IPS-15b (cell line): ENCODE measurements at regions not wholly inside any gene's neighbourhood (a gene's known extent, or its start where the extent isn't known, plus 50 kb on each side); places are given as distances from the start of the nearest gene placed in this dataset.
"Not testable (repeated sequence)": the region's sequence is repeated elsewhere in the genome, so short reads cannot be mapped to it uniquely, and the experiment has no call there.

ENCODE experiments used
- H3K27me3 ChIP-seq: one replicate; pipeline ENCODE4 v1.6.1; 2013; ENCODE audit warnings: low read length; ENCODE audit not compliant: control insufficient read depth, insufficient read depth
- H3K36me3 ChIP-seq: one replicate; pipeline ENCODE4 v1.6.1; 2013; ENCODE audit warnings: low read length; ENCODE audit not compliant: control insufficient read depth, insufficient read depth
- H3K4me1 ChIP-seq: one replicate; pipeline ENCODE4 v1.6.1; 2013; ENCODE audit warnings: mild to moderate bottlenecking, low read length; ENCODE audit not compliant: control insufficient read depth, insufficient read depth
- H3K4me3 ChIP-seq: one replicate; pipeline ENCODE4 v1.5.1; 2013; ENCODE audit warnings: low read depth, low read length
- H3K9ac ChIP-seq: one replicate; pipeline ENCODE4 v1.6.1; 2013; ENCODE audit warnings: low read depth, mild to moderate bottlenecking, low read length
- H3K9me3 ChIP-seq: one replicate; pipeline ENCODE4 v1.6.1; 2013; ENCODE audit warnings: mild to moderate bottlenecking, low read length; ENCODE audit not compliant: control insufficient read depth, insufficient read depth

GRCh38 chrX:112226795-112227194 lies 144.2 kb upstream of the TRPC5 start:
- H3K9ac ChIP-seq, H3K9me3 ChIP-seq, H3K27me3 ChIP-seq, H3K4me3 ChIP-seq, H3K4me1 ChIP-seq, H3K36me3 ChIP-seq: not testable (repeated sequence)

GRCh38 chrX:112223391-112223790 lies 140.8 kb upstream of the TRPC5 start:
- no peaks in the 10 kb centered on the region for H3K36me3 ChIP-seq
- no peak overlapping the region for H3K9ac ChIP-seq
- no peaks in the 10 kb centered on the region for H3K4me1 ChIP-seq
- no peaks in the 10 kb centered on the region for H3K27me3 ChIP-seq
- H3K9me3 ChIP-seq: no peaks in the 10 kb centered on the region
- H3K4me3 ChIP-seq: no peak overlapping the region

GRCh38 chrX:112218388-112218787 lies 135.8 kb upstream of the TRPC5 start:
- H3K27me3 ChIP-seq: no peaks in the 10 kb centered on the region
- H3K9me3 ChIP-seq: no peaks in the 10 kb centered on the region
- no peaks in the 10 kb centered on the region for H3K36me3 ChIP-seq
- no peak overlapping the region for H3K9ac ChIP-seq
- H3K4me1 ChIP-seq: no peaks in the 10 kb centered on the region
- no peak overlapping the region for H3K4me3 ChIP-seq

- Histone ChIP-seq H3K4me1 (no peaks in the 10 kb centered on the region), H3K27me3 (no peaks in the 10 kb centered on the region), H3K9me3 (no peaks in the 10 kb centered on the region), H3K4me3 (no peak overlapping the region), H3K9ac (no peak overlapping the region), H3K36me3 (no peaks in the 10 kb centered on the region)
Observed at GRCh38 chrX:112211459-112211858, 128.9 kb upstream of the TRPC5 start.

GRCh38 chrX:112197840-112198239 lies 115.3 kb upstream of the TRPC5 start:
- H3K4me1 ChIP-seq: no peaks in the 10 kb centered on the region
- H3K36me3 ChIP-seq: no peaks in the 10 kb centered on the region
- no peaks in the 10 kb centered on the region for H3K9me3 ChIP-seq
- no peaks in the 10 kb centered on the region for H3K27me3 ChIP-seq
- no peak overlapping the region for H3K9ac ChIP-seq
- no peak overlapping the region for H3K4me3 ChIP-seq

- Histone ChIP-seq H3K36me3 (no peaks in the 10 kb centered on the region), H3K27me3 (no peaks in the 10 kb centered on the region), H3K4me3 (no peak overlapping the region), H3K9ac (no peak overlapping the region), H3K9me3 (no peaks in the 10 kb centered on the region), H3K4me1 (no peaks in the 10 kb centered on the region)
Observed at GRCh38 chrX:112190646-112191045, 108.1 kb upstream of the TRPC5 start.

- H3K9ac ChIP-seq, H3K4me3 ChIP-seq, H3K4me1 ChIP-seq, H3K36me3 ChIP-seq, H3K9me3 ChIP-seq, H3K27me3 ChIP-seq: not testable (repeated sequence)
Observed at GRCh38 chrX:112181361-112181760, 98.8 kb upstream of the TRPC5 start.

- Histone ChIP-seq H3K4me1 (peaks cover 28% of the 10 kb centered on the region), H3K36me3 (no peaks in the 10 kb centered on the region), H3K27me3 (no peaks in the 10 kb centered on the region), H3K4me3 (no peak overlapping the region), H3K9me3 (no peaks in the 10 kb centered on the region), H3K9ac (no peak overlapping the region)
Observed at GRCh38 chrX:112164420-112164819, 81.8 kb upstream of the TRPC5 start.

GRCh38 chrX:112163906-112164305 lies 81.3 kb upstream of the TRPC5 start:
- peaks cover 28% of the 10 kb centered on the region for H3K4me1 ChIP-seq

GRCh38 chrX:112148397-112148796 lies 65.8 kb upstream of the TRPC5 start:
- no peaks in the 10 kb centered on the region for H3K9me3 ChIP-seq
- no peaks in the 10 kb centered on the region for H3K4me1 ChIP-seq
- no peak overlapping the region for H3K9ac ChIP-seq
- H3K27me3 ChIP-seq: no peaks in the 10 kb centered on the region
- H3K36me3 ChIP-seq: no peaks in the 10 kb centered on the region
- no peak overlapping the region for H3K4me3 ChIP-seq

More at GRCh38 chrX:112163906-112164305, 81.3 kb upstream of the TRPC5 start:
- Histone ChIP-seq H3K9ac (no peak overlapping the region), H3K9me3 (no peaks in the 10 kb centered on the region), H3K4me3 (no peak overlapping the region), H3K27me3 (no peaks in the 10 kb centered on the region), H3K36me3 (no peaks in the 10 kb centered on the region)

GRCh38 chrX:112147206-112147605 lies 64.6 kb upstream of the TRPC5 start:
- no peaks in the 10 kb centered on the region for H3K36me3 ChIP-seq
- no peaks in the 10 kb centered on the region for H3K9me3 ChIP-seq
- no peaks in the 10 kb centered on the region for H3K4me1 ChIP-seq
- no peaks in the 10 kb centered on the region for H3K27me3 ChIP-seq
- H3K4me3 ChIP-seq: no peak overlapping the region
- H3K9ac ChIP-seq: no peak overlapping the region

GRCh38 chrX:112137276-112137675 lies 54.7 kb upstream of the TRPC5 start:
- Histone ChIP-seq H3K4me3 (no peak overlapping the region), H3K27me3 (no peaks in the 10 kb centered on the region), H3K9me3 (no peaks in the 10 kb centered on the region), H3K36me3 (no peaks in the 10 kb centered on the region), H3K4me1 (no peaks in the 10 kb centered on the region), H3K9ac (no peak overlapping the region)
